ENCODE measurements at regions not wholly inside any gene's neighbourhood (a gene's known extent, or its start where the extent isn't known, plus 50 kb on each side); places are given as distances from the start of the nearest gene placed in this dataset.
"Not testable (repeated sequence)": the region's sequence is repeated elsewhere in the genome, so short reads cannot be mapped to it uniquely, and the experiment has no call there.

DNA sequence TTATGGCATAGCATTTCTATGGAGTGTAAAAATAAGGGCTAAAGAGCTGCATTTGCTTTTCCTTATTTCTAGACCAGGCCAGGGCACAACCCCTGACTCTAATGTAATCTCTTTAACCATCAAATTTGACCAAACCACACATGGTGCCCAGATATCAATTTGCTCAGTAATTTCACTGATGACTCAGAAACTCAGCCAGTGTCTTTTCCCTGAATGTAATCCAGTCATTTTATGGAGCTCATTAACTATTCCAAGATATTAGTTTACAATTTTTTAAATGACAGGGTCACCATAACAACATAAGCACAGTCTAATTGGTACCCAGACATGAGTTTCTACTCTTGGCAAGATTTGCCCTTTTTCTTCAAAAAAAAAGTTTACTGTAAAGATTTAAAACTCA lies 270.8 kb upstream of the AGAP1 start:
- DNase-seq = no peak

DNA sequence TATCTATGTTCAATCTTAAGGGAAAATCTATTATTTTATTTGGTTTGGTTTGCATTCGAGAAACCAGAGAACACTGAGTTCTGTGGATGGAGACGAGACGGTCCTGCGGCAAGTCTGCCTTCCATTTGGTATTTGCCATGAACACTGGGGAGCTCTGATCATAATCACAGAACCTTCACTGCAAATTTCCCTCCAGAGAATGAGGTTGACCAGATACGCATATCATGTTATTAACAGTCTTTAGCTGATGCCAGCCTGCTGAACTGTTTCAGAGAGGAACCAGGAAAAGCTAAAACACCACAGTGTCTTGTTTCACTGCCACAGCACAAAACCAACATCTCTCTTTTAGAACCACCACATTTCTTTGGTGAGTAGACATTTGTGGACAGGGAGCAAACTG lies 269.4 kb upstream of the AGAP1 start:
- DNase-seq = no peak

DNA sequence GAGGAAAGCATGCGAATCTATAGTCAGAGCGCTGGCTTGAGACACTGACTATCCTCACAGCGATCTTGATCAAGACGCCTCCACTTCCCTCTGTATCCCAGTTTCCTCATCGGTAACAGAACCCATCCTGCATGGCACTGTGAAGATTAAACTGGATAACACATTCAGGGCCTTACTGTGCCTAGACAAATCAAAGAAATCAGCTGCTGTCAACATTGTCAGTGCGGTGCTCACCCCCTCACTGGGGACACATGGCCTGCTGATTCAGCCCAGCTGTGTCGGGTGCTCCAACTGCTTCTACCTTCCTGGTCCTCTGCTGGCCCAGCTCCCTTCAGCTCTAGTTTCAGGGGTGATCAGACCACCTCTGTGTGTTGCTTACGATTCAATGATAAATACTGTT lies 268.6 kb upstream of the AGAP1 start:
- no peak for DNase-seq

DNA sequence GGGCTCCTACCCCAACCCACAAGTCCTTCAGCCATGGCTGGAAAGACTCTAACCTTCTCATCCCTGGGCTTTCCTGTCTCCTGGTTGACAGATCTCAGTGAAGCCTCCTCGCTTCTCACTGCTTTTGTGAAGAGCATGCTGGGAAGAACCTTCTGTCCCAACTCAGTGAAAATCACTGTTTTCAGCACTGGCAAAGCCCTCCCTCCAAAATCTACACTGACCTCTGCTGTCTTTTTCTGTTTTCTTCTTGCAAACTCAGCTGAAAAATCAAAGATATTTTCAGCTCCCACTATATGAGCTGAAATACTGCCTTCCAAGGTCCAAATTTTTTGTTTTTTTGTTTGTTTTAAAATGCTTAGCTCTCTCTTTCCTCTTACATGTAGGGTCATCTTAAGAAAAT lies 266.3 kb upstream of the AGAP1 start:
- no peak for DNase-seq

DNA sequence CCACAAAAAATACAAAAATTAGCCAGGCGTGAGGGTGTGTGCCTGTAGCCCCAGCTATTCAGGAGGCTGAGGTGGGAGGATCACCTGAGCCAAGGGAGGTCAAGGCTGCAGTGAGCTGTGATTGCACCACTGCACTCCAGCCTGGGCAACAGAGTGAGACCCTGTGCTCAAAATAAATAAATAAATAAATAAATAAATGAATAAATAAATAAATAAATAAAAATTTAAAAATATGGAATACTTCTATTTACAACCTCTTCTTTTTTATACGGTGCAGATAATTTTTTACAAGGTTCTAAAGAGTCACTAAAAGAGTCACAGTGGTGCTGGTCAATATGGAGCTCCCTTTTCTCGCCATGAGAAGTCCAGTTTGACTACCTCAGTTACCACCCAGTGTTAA lies 265.4 kb upstream of the AGAP1 start:
- DNase-seq = not testable (repeated sequence)

DNA sequence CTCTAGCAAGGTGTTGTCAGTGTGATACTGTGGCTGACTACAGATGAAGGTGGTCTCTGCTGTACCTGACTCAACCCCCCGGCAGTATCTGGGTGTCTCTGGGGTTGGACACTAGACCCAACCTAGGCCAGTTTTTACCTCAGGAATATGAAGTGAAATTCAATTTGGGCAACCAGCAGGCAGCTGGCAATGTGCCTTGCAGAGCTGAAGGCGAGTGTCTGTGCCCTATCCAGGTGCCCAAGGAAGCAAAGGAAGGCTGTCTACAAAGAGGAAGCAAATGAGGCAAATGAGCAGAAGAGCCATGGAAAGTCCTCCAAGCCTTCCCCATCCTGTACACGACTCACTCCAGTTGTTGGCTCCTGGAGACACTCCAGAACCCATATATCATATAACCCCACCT lies 264.6 kb upstream of the AGAP1 start:
- DNase-seq = no peak

DNA sequence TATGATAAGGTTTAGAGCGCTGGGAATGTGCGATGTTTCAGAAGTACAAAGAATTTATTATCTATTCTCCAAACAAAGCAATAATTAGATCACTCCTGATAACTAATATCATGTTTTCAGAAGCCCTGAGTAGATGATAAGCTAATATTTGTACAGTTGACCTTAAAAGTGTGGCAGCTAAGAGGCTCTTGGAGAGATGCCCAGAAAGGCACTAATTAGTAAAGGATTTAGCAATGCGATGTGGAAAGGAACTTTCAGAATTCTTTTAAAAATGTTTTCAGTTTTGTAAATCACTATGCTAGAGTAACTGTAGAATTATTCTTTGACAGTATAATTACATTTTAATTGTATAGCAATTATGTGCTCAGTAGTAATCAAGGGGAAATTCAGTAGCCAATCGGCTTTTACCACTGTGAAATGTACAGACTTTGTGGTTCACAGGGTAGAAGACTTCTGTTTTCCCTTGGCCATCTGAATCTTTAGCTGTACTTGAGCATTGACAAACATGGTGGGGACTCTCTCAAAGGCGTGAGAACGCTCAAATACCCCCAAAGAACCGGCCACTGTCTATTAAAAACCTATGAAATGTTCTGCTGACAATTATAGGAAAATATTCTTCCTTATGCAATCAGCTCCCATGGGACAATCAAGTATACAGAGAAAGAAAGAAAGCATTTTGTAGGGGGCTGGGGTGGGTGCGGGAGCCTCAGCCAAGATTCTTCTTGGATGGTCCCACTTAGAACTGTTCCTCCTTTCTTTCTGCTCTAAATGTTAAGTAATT lies 262.8 kb upstream of the AGAP1 start:
- DNase-seq = no peak

DNA sequence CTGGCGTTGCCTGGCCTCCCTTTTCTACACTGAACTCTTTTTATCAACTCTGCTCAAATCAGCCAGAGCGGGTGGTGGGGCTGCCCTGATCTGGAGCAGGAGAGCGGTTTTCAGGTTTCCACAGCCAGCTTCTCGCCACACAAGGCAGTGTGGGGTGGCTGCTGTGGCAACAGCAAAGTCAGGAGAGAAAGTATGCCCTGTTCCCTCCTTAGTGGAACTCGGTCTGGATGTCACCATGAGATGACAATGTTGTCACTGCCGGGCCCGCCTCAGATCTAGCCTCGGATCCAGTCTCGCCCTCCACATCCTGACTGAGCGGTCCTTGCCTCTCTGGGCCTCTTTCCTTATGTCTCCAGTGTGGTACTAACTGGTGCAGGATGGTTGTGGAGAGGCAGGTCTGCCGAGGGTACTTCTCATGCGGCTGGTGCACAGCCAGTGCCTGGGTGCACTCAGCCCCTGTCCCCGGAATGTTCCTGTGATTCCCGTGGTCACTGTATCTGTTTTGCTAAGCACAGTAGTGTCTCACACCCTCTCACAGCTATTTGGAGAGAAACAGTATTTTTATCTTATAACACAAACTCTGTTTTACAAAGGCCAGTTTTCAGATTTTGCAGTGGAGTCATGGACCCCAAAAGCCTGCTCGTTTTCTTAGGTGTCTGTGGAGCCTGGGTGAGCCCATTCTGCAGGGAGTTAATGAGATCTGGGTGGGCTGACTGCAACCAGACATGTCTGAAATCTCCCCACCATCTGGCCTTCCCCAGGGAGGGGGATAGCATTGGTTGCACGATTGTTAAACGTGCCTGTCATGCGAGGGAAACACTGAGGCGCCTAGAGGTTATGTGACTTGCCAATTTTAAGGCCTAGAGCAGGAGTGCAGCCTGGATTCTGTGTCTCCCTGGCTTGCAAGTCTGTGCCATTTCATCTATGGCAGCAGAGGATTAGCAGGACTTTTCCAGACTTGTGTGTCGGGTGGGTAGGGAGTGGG lies 261.1 kb upstream of the AGAP1 start:
- peak; percentile 81 for DNase-seq

DNA sequence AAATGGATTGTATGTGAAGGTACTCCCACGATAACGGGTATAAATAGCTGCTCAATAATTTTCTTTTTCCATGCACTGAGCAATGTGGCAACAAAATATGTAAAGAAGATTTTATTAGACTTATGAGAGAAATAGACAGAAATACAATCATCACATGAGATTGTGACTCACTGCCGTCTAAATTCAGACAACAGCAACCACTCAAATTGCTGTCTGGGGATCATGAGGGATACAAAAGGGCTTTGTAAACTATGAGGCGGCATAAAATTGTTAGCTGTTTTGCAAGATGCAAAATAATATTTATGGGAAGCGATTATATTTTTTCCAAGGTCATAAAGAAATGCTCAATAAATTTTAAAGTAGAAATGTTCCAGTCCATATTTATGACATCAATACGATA lies 259.1 kb upstream of the AGAP1 start:
- DNase-seq = no peak

DNA sequence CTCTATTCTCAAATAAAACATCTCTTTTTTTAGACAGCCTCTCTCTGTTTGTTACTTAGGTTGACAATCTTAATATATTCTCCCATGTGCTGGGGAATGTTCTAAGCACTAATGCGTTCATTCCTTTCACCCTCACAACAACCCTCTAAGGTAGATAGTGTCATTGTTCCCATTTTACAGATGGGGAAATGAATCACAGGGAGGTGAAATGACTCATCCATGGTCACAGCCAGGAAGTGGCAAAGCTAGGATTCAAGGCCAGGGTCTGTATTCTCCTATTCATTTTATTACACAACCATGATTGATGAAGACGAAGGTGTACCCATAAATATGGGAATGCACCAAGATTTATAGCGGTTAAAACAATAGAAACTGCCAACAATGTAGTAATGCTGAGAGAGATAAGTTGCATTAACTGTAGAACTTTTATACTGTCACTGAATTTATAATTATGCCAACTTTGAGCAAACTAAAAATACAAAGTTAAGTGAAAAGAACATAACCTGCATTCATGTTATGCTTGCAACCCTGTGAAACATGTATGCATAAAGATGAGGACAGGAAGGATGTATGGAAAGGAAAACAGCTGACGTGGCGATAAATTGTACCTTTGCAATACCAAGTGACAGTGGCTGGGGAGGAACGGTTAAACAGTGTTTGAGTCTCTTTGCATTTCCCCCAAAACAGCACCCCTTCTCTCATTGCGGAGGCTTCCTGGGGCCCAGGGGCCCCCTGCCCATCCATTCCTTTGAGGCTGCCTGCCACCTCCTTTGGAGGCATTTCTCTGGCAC lies 257.7 kb upstream of the AGAP1 start:
- no peak for DNase-seq

DNA sequence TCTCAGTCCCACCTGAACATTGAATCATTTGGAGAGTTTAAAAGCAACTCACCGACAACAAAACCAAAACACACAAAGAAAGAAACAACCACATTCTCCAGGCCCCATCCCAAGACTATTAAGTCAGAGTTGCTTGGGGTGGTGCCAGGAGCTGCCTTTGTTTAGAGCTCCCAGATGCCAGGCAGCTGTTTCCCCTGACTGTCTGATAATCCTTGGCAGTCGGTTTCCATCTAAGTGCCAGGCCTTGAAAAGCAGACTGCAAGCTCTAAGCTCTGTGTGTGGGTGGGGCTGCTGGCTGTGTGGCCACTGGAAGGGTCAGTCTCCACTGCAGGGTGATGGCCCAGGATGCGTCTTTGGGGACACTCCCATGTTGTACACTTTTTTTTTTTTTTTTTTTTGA lies 255.3 kb upstream of the AGAP1 start:
- peak; percentile 5 for DNase-seq

DNA sequence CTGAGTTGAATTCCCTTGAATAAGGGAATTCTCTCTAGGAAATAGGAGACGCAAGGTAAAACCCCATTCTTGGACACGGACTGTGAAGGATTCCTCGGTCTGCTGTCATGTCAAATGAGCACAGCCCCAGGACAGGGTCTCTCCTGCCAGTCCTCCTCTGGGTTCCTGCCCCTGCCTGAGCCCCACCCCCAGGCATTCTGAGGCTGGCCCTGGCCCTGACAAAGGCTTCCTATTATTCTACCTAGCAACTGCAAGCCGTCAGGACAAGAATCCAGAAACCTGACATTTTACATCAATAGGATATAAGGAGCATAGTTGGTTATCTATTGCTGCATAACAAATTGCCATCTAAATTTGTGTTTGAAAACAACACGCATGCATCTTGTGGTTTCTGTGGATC lies 253.3 kb upstream of the AGAP1 start:
- DNase-seq = no peak

DNA sequence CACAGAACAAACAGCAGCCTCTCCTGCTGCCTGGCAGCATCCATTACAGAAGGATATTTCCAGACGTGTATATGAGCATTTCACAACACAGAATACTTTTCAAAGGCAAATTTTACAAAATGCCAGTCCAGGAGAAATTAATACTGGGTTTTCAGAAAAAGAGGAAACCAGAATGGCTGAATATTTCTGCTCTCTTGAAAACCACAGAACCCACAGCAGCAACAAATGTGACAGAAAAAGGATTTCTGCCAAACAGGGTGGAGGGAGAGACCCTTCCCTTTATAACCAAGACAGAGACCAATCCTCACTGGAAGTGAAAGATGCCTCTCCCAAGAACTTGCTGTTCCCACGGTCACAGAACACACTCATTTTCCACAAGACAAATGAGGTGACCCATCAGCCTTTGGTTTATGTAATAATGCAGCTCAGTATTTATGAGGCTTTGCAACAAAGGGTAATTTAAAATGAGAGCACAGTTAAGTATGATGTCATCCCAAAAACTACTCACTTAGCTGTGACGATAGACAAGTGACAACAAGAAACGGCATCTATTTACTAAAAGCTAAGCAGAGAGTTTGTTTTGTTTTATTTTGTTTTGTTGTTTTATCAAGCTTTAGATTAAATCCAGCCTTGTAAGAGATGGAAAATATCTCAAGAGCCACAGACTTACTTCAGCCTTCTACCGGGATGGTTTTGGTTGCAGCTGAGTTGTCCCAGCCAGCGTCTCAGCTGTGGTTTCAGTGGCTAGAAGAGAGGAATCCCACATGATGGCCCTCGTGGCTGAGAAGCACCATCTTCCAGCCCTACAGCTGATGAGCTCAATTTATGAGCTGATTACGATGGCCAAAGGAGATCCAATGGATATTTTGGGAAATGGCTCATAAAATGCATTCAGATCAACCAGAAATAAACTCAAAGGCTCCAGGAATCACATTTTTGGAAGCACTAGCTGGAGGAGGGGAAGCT lies 249.3 kb upstream of the AGAP1 start:
- DNase-seq = no peak

DNA sequence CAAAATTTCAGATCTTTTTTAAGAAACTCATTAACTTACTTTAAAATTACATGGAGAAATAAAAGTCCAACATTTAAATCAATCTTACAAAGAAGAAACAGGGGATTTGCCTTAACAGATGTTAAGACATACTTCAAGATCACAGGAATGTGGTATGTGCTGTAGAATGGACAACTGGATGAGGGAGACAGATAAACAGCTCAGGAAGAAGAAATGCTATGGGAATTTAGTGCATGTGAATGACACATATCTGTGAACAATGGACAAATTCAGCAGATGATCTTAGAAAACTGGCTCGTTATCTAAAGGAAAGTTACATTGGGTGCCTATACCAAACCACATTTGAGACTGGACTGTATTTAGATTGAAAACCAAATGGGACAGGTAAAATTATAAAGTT lies 246.8 kb upstream of the AGAP1 start:
- DNase-seq = no peak

DNA sequence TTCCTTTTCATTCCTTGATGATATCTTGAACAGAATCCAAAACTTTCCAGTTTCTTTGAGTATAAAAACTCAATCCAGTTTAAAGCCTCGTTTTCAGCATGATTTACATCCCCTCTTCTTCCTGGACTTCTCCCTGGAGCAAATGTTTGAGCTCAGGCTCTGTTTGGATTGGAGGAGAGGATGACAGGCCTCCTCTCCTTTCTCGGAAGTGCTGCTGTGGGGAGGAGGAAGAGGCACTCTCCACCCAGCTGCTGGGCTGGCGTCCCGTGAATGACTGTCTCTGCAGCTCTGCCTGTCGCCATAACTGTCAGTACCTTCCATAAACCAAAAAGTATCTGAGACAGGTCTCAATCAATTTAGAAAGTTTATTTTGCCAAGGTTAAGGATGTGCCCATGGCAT lies 238.2 kb upstream of the AGAP1 start:
- DNase-seq = no peak

DNA sequence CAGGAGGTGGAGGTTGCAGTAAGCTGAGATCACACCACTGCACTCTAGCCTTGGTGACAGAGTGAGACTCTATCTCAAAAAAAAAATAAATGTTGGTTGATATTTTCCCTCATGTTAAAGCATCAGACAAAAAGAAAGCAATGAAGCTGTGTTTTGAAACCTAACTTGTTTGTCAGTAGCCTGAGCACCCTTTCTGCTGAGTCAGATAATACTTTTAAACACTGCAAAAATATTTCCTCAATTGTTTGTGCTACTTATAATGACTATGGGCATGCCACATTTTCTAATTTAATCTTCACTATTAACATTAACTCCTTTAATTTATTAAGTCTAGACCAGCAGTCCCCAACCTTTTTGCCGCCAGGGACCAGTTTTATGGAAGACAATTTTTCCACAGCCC lies 236.3 kb upstream of the AGAP1 start:
- DNase-seq = no peak

DNA sequence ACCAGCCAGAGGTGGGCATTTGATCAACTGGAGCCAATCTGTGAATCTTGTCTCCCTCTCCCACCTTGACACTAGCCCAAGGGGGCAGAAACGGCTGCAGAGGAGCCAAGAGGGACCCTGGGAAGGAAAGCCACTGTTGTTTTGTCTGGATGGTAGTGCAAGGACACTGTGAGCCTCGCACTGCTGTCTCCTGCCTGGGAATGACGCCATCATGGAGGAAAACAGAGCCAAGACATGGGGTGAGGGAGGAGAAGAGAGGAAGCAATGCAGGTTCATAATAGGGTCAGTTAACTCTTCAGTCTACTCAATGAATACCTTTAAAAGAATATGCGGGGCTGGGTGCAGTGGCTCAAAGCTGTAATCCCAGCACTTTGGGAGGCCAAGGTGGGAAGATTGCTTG lies 231.1 kb upstream of the AGAP1 start:
- no peak for DNase-seq

DNA sequence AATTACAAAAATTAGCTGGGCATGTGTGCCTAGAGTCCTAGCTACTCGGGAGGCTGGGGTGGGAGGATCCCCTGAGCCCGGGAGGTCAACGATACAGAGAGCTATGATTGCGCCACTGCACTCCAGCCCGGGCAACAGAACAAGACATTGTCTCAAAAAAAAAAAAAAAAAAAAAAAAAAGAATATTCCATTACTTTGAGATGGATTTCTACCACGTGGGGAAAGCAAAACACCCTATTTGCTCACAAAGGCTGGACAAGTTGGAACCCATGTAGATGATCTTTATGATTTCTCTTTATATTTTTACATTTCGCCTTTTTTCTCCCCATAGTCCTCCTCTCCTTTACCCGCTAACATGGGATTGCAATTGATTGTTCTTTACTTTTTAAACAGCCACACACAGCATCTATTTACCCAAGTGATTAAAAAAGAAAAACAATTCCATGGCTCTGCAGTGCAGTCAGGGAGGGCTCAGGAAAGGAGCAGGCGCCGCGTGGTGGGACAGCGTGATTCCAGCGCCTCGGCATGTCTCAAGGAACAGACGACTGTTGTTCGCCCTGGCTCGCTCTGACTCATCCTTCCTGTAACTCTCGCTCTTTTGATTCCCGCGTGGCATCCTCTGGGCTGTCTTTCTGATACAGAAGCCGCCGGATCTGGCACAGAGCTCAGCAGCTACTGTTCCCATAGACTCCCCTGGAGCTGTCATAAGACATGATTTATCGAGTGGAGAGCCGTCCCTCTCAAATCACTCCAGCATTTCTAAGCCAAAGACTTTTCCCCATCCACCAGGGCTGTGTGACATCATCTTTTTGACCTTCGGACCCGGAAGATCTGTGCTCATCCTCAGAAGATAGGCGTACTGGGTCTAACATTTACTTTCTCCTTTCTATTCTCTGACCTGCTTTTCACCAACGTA lies 230.4 kb upstream of the AGAP1 start:
- no peak for DNase-seq

DNA sequence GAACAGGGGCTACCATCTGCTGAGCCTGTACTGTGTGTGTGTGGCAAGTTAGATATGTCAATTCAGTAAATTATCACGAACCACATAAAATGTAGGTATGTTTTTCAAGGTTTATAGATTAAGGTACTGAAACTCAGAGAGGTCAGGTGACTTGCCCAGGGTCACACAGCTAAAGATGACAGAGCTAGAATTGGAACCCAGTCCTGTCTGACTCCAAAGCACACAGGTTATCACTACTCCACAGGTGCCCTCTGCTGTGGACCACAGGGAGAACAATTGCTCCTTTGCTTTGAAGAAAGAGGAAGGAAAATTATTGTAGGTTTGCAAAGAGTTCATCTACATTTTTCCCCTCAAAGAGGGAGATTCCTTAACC lies 229.7 kb upstream of the AGAP1 start:
- no peak for DNase-seq

DNA sequence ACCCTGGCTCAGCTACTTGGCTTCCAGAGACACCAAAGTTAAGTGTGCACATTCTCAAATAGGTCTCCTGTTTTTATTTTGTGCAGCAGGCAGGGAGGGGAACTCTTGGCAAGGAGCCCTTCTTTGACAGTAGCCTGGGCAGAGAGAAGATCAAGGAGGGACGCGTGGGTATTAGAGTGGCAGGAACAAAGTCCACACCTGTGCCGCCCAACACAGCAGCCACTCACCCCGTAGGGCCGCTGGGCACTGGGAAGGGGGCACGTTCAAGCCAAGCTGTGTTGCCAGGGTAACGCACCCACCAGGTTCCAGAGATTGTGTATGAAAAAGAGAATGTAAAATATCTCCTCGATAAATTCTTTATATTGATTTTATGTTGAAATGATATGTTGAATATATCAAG lies 229.3 kb upstream of the AGAP1 start:
- DNase-seq = no peak

DNA sequence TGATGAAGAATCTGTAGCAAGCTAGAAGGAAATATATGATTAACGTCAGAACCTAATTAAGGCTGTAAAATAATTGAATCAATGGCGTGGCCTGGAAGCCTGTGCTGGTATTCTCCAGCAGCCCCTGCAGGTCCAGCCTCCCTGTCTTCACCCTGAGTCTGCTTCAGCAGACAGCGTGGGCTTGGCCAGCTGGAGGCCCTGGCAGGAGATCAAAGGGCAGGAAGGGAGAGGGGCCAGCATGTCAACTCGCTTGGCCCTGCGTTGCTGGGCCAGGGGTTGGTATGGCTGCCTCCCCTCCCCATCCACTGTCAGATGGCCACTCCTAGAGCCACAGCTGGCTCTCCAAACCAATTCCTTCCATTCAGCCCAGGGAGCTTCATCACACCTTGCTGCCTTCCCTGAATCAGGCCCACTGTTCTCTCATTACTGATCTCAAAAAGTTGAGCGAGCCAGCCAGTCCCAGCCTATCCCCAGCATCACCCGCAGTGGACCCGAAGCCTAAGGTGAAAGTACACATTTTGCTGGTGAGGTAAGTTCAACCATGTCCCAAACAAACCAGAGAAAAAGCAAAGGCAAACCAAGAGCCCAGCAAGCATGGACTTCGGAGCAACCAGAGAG lies 228.4 kb upstream of the AGAP1 start:
- DNase-seq = no peak
